HepG2 (cell line): ENCODE measurements at regions not wholly inside any gene's neighbourhood (a gene's known extent, or its start where the extent isn't known, plus 50 kb on each side); places are given as distances from the start of the nearest gene placed in this dataset.

ENCODE experiments used
- ATAC-seq: fragments of 200-7000 bp; cut with Tn5 transposase; 3 replicates; pipeline ENCODE4 v1.9.1; 2020; ENCODE audit warnings: mild to moderate bottlenecking, moderate library complexity
- BruUV-seq: library from RNA; stranded (reverse); fragments of 400-500 nt; replicated peaks from 2 replicates; lab custom pipeline; 2021; lab: Mats Ljungman, UMichigan
- CTCF ChIA-PET: fragments of 300-600 bp; formaldehyde crosslinking; extraction: SDS; loops from one replicate; lab custom pipeline; 2021; ENCODE audit warnings: low total read pairs, inconsistent platforms, low intra/inter-chr PET ratio; lab: Yijun Ruan, JAX
- POLR2A ChIA-PET: fragments of 350-600 bp; sonication (Branson Sonifier 250); formaldehyde crosslinking; loops from one replicate; lab custom pipeline; 2020; ENCODE audit warnings: antibody characterized with exemption, inconsistent platforms; lab: Yijun Ruan, JAX
- DNase-seq: peaks from one replicate; pipeline ENCODE4 v3.0.0-alpha.2; 2015; ENCODE audit warnings: low spot score
- FAIRE-seq: peaks from 3 replicates; lab custom pipeline; 2011; peaks lifted over from hg19 to GRCh38; lab: Jason Lieb, UNC
- H2AFZ ChIP-seq: one replicate; pipeline ENCODE4 v1.6.1; 2011; ENCODE audit warnings: low read length, inconsistent platforms
- H3K27ac ChIP-seq: fragments of 300-600 bp; 3 replicates; pipeline ENCODE4 v1.8.0; 2011; ENCODE audit warnings: mixed run types, mild to moderate bottlenecking, mixed read lengths, low read length, inconsistent platforms; ENCODE audit not compliant: insufficient read depth; ENCODE audit errors: extremely low read length
- H3K27me3 ChIP-seq, 2 experiments: fragments of 200-600 bp in 1 of 2; 2 replicates in 1 of 2; 3 replicates in 1 of 2; pipeline versions ENCODE4 v1.6.0 to v1.8.0; 2011; ENCODE audit warnings: low read length in 2 of 2, mild to moderate bottlenecking in 2 of 2, moderate library complexity in 2 of 2, inconsistent platforms in 1 of 2; ENCODE audit not compliant: insufficient read depth in 2 of 2, control insufficient read depth in 1 of 2
- H3K36me3 ChIP-seq, 2 experiments: fragments of 200-600 bp in 1 of 2; replicated peaks in 1 of 2; 2 replicates in 1 of 2; 3 replicates in 1 of 2; pipeline versions ENCODE4 v1.5.1 to v1.8.0; 2011; ENCODE audit warnings: low read length in 2 of 2, inconsistent platforms in 1 of 2; ENCODE audit not compliant: insufficient read depth in 2 of 2, control insufficient read depth in 1 of 2
- H3K4me1 ChIP-seq: 2 replicates; pipeline ENCODE4 v1.5.1; 2012; ENCODE audit warnings: low read length, inconsistent platforms; ENCODE audit not compliant: insufficient read depth
- H3K4me2 ChIP-seq: 2 replicates; pipeline ENCODE4 v1.6.0; 2011; ENCODE audit warnings: low read depth, low read length, inconsistent platforms
- H3K4me3 ChIP-seq, 3 experiments: fragments of 200-600 bp in 1 of 3; sonication (generic), shearing (Covaris generic) in 1 of 3; replicated peaks in 1 of 3; 2 replicates each; pipeline ENCODE4 v1.5.1; 2011 to 2016; ENCODE audit warnings: low read length in 3 of 3, inconsistent platforms in 2 of 3, low read depth in 2 of 3, mild to moderate bottlenecking in 2 of 3, control low read depth in 1 of 3, mixed read lengths in 1 of 3; ENCODE audit not compliant: insufficient read depth in 1 of 3
- H3K79me2 ChIP-seq: one replicate; pipeline ENCODE4 v1.6.1; 2011; ENCODE audit warnings: low read length, inconsistent platforms; ENCODE audit not compliant: insufficient read depth
- H3K9ac ChIP-seq: 2 replicates; pipeline ENCODE4 v1.6.0; 2011; ENCODE audit warnings: mild to moderate bottlenecking, low read depth, low read length, inconsistent platforms; ENCODE audit not compliant: insufficient read depth
- H3K9me3 ChIP-seq: 2 replicates; pipeline ENCODE4 v1.5.1; 2012; ENCODE audit warnings: mild to moderate bottlenecking, low read length
- H4K20me1 ChIP-seq: 2 replicates; pipeline ENCODE4 v1.6.0; 2011; ENCODE audit warnings: inconsistent platforms, mild to moderate bottlenecking, low read length, moderate library complexity; ENCODE audit not compliant: insufficient read depth
- AGO2 ChIP-seq: fragments of 200-400 bp; formaldehyde crosslinking; optimal IDR thresholded peaks from 2 replicates; pipeline ENCODE3; 2017; ENCODE audit warnings: mild to moderate bottlenecking, low read depth, low read length, moderate library complexity
- ARNTL ChIP-seq: sonication (generic); formaldehyde crosslinking; IDR thresholded peaks from 2 replicates; pipeline ENCODE4 v1.4.0; 2020; ENCODE audit warnings: mild to moderate bottlenecking, missing genetic modification reagents
- CHD4 ChIP-seq: fragments of 200-600 bp; sonication (generic); IDR thresholded peaks from 2 replicates; pipeline ENCODE4 v1.7.0; 2017; ENCODE audit warnings: mild to moderate bottlenecking, low read length, borderline replicate concordance
- KMT2A ChIP-seq: sonication (generic); formaldehyde crosslinking; IDR thresholded peaks from 2 replicates; pipeline ENCODE4 v1.4.0; 2020; ENCODE audit warnings: missing genetic modification reagents
- PHB2 ChIP-seq: fragments of 450-650 bp; IDR thresholded peaks from 2 replicates; pipeline ENCODE4 v1.6.1; 2018; ENCODE audit not compliant: partially characterized antibody
- PHF21A ChIP-seq: sonication (generic); formaldehyde crosslinking; IDR thresholded peaks from 2 replicates; pipeline ENCODE4 v1.5.0; 2020; ENCODE audit warnings: mild to moderate bottlenecking, missing genetic modification reagents
- POGZ ChIP-seq: sonication (generic); formaldehyde crosslinking; IDR thresholded peaks from 2 replicates; pipeline ENCODE4 v1.4.0; 2020; ENCODE audit warnings: mild to moderate bottlenecking, missing genetic modification reagents
- REPIN1 ChIP-seq: sonication (generic); formaldehyde crosslinking; IDR thresholded peaks from 2 replicates; pipeline ENCODE4 v1.8.0; 2022; ENCODE audit warnings: missing genetic modification reagents, low read depth, mild to moderate bottlenecking, borderline replicate concordance
- ZNF274 ChIP-seq: sonication (generic); formaldehyde crosslinking; IDR thresholded peaks from 2 replicates; pipeline ENCODE4 v1.5.1; 2020; ENCODE audit warnings: mild to moderate bottlenecking, missing genetic modification reagents
- ZNF558 ChIP-seq: sonication (generic); formaldehyde crosslinking; IDR thresholded peaks from 2 replicates; pipeline ENCODE4 v1.9.0; 2022; ENCODE audit warnings: mild to moderate bottlenecking, missing genetic modification reagents, borderline replicate concordance
- ZSCAN30 ChIP-seq: sonication (generic); formaldehyde crosslinking; IDR thresholded peaks from 2 replicates; pipeline ENCODE4 v1.5.0; 2020; ENCODE audit warnings: mild to moderate bottlenecking, missing genetic modification reagents
- WGBS: methylation state at CpG from one replicate; pipeline ENCODE4 v1.1.6; 2017; ENCODE audit warnings: low lambda C conversion rate; 5-methylcytosine and 5-hydroxymethylcytosine counted together
- in situ Hi-C: cut with HindIII; loops from 2 replicates; pipeline ENCODE4 v1.10.0; 2017; ENCODE audit warnings: low pct_unique_long_range_greater_than_20kb; ENCODE audit not compliant: extremely low pct_ligation_motif_present
- intact Hi-C: fragments of 100-400 bp; cut with micrococcal nuclease; formaldehyde crosslinking; loops from one replicate; pipeline ENCODE4 v1.10.0; 2022; ENCODE audit not compliant: unreplicated experiment
- TF ChIP-seq, protein P1 (sequence below): conservative IDR thresholded peaks from 2 replicates; pipeline ENCODE4 v1.6.1; 2018; ENCODE audit warnings: missing genetic modification reagents
- TF ChIP-seq, protein P2 (sequence below): sonication (generic); formaldehyde crosslinking; IDR thresholded peaks from 2 replicates; pipeline ENCODE4 v1.5.1; 2020; ENCODE audit warnings: mild to moderate bottlenecking, missing genetic modification reagents, moderate library complexity
- TF ChIP-seq, protein P3 (sequence below): sonication (generic); formaldehyde crosslinking; IDR thresholded peaks from 2 replicates; pipeline ENCODE4 v1.4.0; 2020; ENCODE audit warnings: mild to moderate bottlenecking, missing genetic modification reagents

DNA sequence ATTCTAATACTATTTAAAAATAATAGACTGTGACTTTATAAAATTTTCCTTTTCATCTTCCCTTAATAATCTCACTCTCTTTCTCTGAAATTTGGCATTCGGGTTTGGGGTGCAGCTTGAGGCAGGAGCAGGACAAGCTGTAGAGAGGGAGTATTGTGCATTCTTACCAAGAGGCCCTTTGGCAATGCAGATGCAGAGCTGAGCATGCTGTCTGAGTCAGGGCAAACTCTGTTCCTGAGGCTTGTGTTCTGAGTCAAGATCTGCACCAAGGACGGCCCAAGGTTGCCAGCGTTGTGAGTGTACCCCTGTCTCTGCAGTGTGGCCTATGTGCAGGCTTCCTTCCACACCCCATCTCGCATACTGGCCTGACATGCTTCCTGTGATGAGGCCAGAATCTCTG is 343.8 kb upstream of the FRG2C start:
- no TSS peak for BruUV-seq
- ATAC-seq (no peak), DNase-seq (no peak), FAIRE-seq (no peak)
- Histone ChIP-seq H3K4me3 (no peak overlapping the region), H3K4me1 (no peaks in the 10 kb centered on the region), H3K36me3 (no peaks in the 10 kb centered on the region), H3K9ac (no peak overlapping the region), H3K79me2 (no peaks in the 10 kb centered on the region), H4K20me1 (no peaks in the 10 kb centered on the region), H2AFZ (no peak overlapping the region), H3K27me3 (no peaks in the 10 kb centered on the region), H3K9me3 (no peaks in the 10 kb centered on the region), H3K27ac (no peak overlapping the region), H3K4me2 (no peak overlapping the region)
- ChIA-PET CTCF (no interaction called here), POLR2A (no interaction called here)
- intact Hi-C loops: no loop called here
- in situ Hi-C loops: no loop called here
- TF ChIP-seq PHB2 (no peak), ARNTL (CRISPR knock-in tag) (no peak), POGZ (CRISPR knock-in tag) (no peak), REPIN1 (CRISPR knock-in tag) (no peak), ZSCAN30 (CRISPR knock-in tag) (no peak), AGO2 (no peak), KMT2A (CRISPR knock-in tag) (no peak), ZNF558 (CRISPR knock-in tag) (no peak), PHF21A (no peak), ZNF274 (CRISPR knock-in tag) (no peak), CHD4 (no peak)
- TF ChIP-seq, protein P1, sequence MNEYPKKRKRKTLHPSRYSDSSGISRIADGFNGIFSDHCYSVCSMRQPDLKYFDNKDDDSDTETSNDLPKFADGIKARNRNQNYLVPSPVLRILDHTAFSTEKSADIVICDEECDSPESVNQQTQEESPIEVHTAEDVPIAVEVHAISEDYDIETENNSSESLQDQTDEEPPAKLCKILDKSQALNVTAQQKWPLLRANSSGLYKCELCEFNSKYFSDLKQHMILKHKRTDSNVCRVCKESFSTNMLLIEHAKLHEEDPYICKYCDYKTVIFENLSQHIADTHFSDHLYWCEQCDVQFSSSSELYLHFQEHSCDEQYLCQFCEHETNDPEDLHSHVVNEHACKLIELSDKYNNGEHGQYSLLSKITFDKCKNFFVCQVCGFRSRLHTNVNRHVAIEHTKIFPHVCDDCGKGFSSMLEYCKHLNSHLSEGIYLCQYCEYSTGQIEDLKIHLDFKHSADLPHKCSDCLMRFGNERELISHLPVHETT (CRISPR knock-in tag): no peak
- TF ChIP-seq, protein P2, sequence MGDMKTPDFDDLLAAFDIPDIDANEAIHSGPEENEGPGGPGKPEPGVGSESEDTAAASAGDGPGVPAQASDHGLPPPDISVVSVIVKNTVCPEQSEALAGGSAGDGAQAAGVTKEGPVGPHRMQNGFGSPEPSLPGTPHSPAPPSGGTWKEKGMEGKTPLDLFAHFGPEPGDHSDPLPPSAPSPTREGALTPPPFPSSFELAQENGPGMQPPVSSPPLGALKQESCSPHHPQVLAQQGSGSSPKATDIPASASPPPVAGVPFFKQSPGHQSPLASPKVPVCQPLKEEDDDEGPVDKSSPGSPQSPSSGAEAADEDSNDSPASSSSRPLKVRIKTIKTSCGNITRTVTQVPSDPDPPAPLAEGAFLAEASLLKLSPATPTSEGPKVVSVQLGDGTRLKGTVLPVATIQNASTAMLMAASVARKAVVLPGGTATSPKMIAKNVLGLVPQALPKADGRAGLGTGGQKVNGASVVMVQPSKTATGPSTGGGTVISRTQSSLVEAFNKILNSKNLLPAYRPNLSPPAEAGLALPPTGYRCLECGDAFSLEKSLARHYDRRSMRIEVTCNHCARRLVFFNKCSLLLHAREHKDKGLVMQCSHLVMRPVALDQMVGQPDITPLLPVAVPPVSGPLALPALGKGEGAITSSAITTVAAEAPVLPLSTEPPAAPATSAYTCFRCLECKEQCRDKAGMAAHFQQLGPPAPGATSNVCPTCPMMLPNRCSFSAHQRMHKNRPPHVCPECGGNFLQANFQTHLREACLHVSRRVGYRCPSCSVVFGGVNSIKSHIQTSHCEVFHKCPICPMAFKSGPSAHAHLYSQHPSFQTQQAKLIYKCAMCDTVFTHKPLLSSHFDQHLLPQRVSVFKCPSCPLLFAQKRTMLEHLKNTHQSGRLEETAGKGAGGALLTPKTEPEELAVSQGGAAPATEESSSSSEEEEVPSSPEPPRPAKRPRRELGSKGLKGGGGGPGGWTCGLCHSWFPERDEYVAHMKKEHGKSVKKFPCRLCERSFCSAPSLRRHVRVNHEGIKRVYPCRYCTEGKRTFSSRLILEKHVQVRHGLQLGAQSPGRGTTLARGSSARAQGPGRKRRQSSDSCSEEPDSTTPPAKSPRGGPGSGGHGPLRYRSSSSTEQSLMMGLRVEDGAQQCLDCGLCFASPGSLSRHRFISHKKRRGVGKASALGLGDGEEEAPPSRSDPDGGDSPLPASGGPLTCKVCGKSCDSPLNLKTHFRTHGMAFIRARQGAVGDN (CRISPR knock-in tag): no peak
- TF ChIP-seq, protein P3, sequence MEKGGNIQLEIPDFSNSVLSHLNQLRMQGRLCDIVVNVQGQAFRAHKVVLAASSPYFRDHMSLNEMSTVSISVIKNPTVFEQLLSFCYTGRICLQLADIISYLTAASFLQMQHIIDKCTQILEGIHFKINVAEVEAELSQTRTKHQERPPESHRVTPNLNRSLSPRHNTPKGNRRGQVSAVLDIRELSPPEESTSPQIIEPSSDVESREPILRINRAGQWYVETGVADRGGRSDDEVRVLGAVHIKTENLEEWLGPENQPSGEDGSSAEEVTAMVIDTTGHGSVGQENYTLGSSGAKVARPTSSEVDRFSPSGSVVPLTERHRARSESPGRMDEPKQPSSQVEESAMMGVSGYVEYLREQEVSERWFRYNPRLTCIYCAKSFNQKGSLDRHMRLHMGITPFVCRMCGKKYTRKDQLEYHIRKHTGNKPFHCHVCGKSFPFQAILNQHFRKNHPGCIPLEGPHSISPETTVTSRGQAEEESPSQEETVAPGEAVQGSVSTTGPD (CRISPR knock-in tag): no peak
- TF ChIP-seq, all 625 proteins: peak for 0
- WGBS: 0% methylated on average over 2 of the region's 4 CpGs
